Stimulated activated CD4-positive, alpha-beta T cell treated with anti-CD3 and anti-CD28 coated beads, Interleukin-1b, Interleukin-23, amount 100 ng/mL, for 24 hours (primary cell): ENCODE measurements at regions not wholly inside any gene's neighbourhood (a gene's known extent, or its start where the extent isn't known, plus 50 kb on each side); places are given as distances from the start of the nearest gene placed in this dataset.

Experiments
- DNase-seq, 4 experiments: peaks; one replicate each; pipeline ENCODE4 v3.0.0-alpha.2; 2020; ENCODE audit warnings: low read depth in 4 of 4, low spot score in 1 of 4

DNA sequence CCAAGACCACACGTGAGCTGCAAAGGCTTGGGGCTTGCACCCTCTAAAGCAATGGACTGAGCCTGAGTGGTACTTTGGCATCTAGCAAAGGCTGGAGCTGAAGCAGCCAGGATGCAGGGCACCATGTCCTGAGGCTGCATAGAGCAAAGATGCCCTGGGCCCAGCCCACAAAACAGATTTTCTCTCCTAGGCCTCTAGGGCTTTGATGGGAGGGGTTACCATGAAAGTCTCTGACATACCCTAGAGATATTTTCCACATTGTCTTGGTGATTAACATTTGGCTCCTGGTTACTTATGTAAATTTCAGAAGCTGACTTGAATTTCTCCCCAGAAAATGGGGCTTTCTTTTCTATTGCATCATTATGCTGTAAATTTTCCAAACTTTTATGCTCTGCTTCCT lies 438.3 kb downstream of the SLC16A7 start:
- DNase-seq, result no peak

DNA sequence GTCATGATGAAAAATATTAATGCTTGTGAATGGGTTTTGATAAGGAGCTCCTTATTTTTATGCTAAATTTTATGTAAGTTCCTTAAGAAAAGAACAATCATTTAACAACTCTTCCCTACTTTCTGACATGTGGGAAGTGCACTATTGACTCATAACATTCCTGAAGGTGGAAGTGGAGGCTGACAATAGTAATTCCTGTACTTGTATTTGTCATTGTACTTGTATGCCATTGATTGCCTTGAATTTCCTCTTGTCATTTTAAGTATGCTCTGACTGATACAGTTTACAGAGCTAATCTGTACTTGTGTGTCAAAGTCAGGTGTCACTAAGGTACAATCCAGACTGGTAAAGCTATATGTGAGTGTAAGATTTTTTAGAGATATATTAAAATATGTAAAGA lies 440.0 kb downstream of the SLC16A7 start:
- DNase-seq, result no peak

- no peak for DNase-seq
Measured at GRCh38 chr12:60042835-60043234, 447.0 kb downstream of the SLC16A7 start.

GRCh38 chr12:60043236-60043635 lies 447.4 kb downstream of the SLC16A7 start:
- DNase-seq, result no peak

DNA sequence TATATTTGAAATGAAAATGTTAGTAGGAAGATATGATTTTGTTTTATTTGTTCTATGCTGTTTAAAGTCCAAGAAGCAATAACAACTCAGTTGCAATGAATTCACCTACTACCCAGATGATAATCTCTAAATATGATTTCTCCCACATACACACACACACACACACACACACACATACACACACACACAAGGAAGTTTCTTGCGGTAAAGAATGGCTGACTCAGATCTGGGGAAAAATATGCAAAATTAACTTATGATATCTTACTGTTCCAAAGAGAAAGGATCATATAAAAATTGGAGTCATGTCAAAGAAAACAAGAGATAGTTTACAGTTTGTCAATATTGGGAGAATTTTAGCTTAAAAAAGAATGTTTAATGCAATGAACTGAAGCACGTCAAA lies 456.7 kb downstream of the SLC16A7 start:
- DNase-seq, result no peak

GRCh38 chr12:60059180-60059579 lies 463.4 kb downstream of the SLC16A7 start:
- DNase-seq, result no peak

GRCh38 chr12:60066655-60067054 lies 470.8 kb downstream of the SLC16A7 start:
- DNase-seq, result no peak

DNA sequence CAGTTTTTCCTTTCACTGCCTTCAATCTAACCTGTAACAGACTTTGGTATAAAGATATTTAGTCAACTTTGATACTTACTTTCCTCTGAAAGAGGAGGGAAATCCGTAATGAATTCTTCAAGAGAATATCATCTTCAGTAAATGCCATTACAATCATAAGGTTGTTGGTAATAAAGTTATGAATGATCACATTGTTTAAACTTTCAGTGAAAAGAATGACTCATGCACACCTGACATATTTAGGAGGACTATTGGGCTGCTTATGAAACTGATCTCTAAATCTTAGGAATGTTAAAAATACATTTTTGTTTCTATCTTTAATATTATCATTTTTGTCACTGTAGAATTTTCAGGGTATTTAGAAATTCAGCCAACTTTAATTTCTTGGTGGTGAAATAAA lies 474.7 kb downstream of the SLC16A7 start:
- no peak for DNase-seq

DNA sequence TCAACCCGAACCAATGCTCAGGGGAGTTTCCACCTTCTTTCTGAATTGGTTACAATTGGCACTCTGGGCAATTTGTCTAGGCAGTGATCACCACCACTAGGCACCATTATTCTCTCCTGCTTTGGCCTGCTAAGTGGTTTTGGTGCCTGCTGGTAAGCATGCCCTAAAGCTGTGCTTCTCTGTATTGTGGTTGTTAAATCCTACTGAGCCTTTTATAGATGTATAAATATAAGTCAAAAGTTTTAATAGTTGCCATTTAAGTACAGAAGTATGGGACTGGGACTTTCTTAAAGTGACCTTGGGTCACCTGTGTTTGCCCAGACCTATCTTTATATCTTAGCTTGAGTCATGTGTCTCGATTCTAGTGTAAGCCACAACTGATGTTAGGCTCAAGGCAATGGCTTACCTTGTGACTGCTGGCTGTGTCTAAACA lies 475.9 kb downstream of the SLC16A7 start:
- no peak for DNase-seq

- no peak for DNase-seq
Measured at GRCh38 chr12:60072911-60073310, 477.1 kb downstream of the SLC16A7 start.

DNA sequence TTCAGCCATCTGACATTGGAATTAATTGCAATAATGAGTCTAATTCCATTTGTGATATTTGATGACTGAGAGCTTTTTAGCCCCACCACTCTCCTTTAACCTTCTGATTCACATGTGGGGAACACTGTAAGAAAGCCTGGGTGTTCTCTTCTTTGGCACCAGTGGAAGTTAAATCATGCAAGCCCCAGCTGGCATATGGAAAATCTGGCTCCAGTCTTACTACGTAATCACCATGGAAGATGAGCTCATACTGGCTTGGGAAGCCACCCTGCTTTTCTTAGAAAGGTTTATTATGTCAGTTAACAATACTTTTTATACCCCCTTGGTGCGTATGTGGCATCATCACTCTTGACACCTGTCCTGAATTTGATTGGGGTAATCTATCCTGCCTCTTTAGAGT lies 479.3 kb downstream of the SLC16A7 start:
- DNase-seq, result no peak

- no peak for DNase-seq
Measured at GRCh38 chr12:60078026-60078425, 482.2 kb downstream of the SLC16A7 start.

GRCh38 chr12:60093428-60093827 lies 497.6 kb downstream of the SLC16A7 start:
- no peak for DNase-seq

GRCh38 chr12:60094436-60094835 lies 498.6 kb downstream of the SLC16A7 start:
- no peak for DNase-seq

- DNase-seq, result no peak
Measured at GRCh38 chr12:60096727-60097126, 500.9 kb downstream of the SLC16A7 start.

GRCh38 chr12:60100160-60100559 lies 504.3 kb downstream of the SLC16A7 start:
- no peak for DNase-seq

- no peak for DNase-seq
Measured at GRCh38 chr12:60100852-60101251, 505.0 kb downstream of the SLC16A7 start.

DNA sequence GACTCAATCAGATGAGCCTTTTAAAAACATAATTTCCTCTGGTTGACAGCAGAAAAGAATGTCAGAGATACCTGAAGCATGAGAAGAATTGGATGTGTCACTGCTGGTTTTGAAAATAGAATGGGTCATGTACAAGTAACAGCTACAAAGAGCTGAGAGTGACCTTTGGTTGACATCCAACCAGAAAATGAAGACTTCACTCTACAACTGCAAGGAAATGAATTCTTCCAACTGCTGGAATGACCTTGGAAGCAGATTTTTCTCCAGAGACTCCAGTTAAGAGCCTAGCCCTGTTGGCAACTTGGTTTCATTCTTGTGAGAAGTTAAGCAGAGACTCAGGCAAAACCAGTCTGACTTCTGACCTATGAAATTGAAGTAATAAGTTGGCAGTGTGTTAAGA lies 505.9 kb downstream of the SLC16A7 start:
- no peak for DNase-seq

DNA sequence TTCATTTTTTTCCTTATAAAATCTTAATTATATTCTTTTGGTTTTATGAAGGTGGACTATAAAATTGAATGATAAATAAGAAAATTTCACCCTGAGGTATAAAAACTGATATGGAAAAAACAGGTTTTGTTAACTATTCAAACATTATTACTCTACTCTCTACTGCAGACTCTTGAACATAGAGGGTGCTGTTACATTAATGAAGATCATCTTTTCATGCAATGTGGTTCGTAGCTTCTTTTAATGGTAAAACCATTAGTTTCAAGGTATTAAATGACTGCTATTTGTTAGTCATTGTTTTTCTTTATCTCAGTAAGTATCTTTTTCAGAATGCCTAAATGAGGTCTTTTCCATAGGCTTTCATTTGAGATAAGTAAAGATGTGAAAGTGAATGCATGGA lies 510.4 kb downstream of the SLC16A7 start:
- DNase-seq, result no peak

GRCh38 chr12:60107992-60108391 lies 512.2 kb downstream of the SLC16A7 start:
- no peak for DNase-seq

GRCh38 chr12:60112063-60112462 lies 516.2 kb downstream of the SLC16A7 start:
- DNase-seq, result no peak

GRCh38 chr12:60112763-60113162 lies 516.9 kb downstream of the SLC16A7 start:
- no peak for DNase-seq

- DNase-seq, result no peak
Measured at GRCh38 chr12:60114169-60114568, 518.3 kb downstream of the SLC16A7 start.

DNA sequence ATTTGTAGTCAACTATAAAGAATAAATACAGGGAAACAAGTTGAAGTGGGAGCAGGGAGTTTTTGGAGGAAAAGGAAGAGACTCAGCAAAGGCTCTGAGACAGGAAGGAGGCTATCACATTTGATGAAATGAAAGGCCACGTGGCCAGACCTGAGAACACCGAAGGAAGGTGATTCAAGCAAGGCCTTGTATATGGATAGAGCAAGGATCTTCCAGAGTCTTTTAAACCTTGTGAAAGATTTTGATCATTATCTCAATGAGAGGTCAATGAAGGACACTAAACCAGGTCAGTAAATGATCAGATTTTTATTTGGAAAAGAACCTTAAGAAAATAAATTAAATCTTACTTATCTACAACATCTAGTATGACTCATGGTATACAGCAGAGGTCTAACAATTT lies 523.5 kb downstream of the SLC16A7 start:
- DNase-seq, result no peak
